K562 (cell line): ENCODE measurements at regions not wholly inside any gene's neighbourhood (a gene's known extent, or its start where the extent isn't known, plus 50 kb on each side); places are given as distances from the start of the nearest gene placed in this dataset.

ENCODE experiments used
- ATAC-seq: fragments of 200-7000 bp; cut with Tn5 transposase; 3 replicates; pipeline ENCODE4 v1.9.1; 2020; ENCODE audit warnings: moderate library complexity
- BruUV-seq: library from RNA; stranded (reverse); fragments of 400-500 nt; replicated peaks from 2 replicates; lab custom pipeline; 2021; lab: Mats Ljungman, UMichigan
- CTCF ChIA-PET: fragments of 300-600 bp; formaldehyde crosslinking; extraction: SDS; loops from one replicate; lab custom pipeline; 2021; ENCODE audit warnings: low intra/inter-chr PET ratio; lab: Yijun Ruan, JAX
- POLR2A ChIA-PET: fragments of 300-600, 350-650 bp; sonication (Branson Sonifier 250); formaldehyde crosslinking; extraction: SDS; loops from one replicate; lab custom pipeline; 2021; ENCODE audit warnings: antibody characterized with exemption, inconsistent platforms; lab: Yijun Ruan, JAX
- DNase-seq, 4 experiments: peaks; one replicate each; pipeline versions ENCODE4 v3.0.0 to v3.0.0-alpha.2; 2011 to 2018; ENCODE audit warnings: low spot score in 3 of 4, mixed read lengths in 3 of 4; ENCODE audit errors: extremely low read depth in 1 of 4
- FAIRE-seq: peaks from 2 replicates; lab custom pipeline; 2011; peaks lifted over from hg19 to GRCh38; lab: Jason Lieb, UNC
- H2AFZ ChIP-seq: 2 replicates; pipeline ENCODE4 v1.6.0; 2011; ENCODE audit warnings: low read depth, low read length, control low read depth, inconsistent platforms
- H3K27ac ChIP-seq: fragments of 200-600 bp; 3 replicates; pipeline ENCODE4 v1.8.0; 2011; ENCODE audit warnings: low read depth, mild to moderate bottlenecking, control low read depth, inconsistent platforms, low read length, moderate library complexity, mixed read lengths; ENCODE audit errors: extremely low read depth
- H3K27me3 ChIP-seq, 2 experiments: fragments of 300-600 bp in 1 of 2; 2 replicates in 1 of 2; 3 replicates in 1 of 2; pipeline versions ENCODE4 v1.6.0 to v1.8.0; 2011; ENCODE audit warnings: inconsistent platforms in 2 of 2, low read length in 2 of 2, mild to moderate bottlenecking in 1 of 2, mixed read lengths in 1 of 2, moderate library complexity in 1 of 2; ENCODE audit not compliant: control insufficient read depth in 2 of 2, insufficient read depth in 2 of 2
- H3K36me3 ChIP-seq: fragments of 300-600 bp; 3 replicates; pipeline ENCODE4 v1.8.0; 2011; ENCODE audit warnings: mild to moderate bottlenecking, low read length, inconsistent platforms; ENCODE audit not compliant: control insufficient read depth, insufficient read depth
- H3K4me1 ChIP-seq, 2 experiments: fragments of 200-600 bp in 1 of 2; replicated peaks in 1 of 2; 2 replicates in 1 of 2; 3 replicates in 1 of 2; pipeline versions ENCODE4 v1.5.1 to v1.8.0; 2011; ENCODE audit warnings: inconsistent platforms in 2 of 2, low read length in 2 of 2, mild to moderate bottlenecking in 1 of 2, mixed read lengths in 1 of 2, moderate library complexity in 1 of 2; ENCODE audit not compliant: control insufficient read depth in 2 of 2, insufficient read depth in 2 of 2
- H3K4me2 ChIP-seq: 2 replicates; pipeline ENCODE4 v1.6.1; 2011; ENCODE audit warnings: low read length, control low read depth, inconsistent platforms, mixed read lengths; ENCODE audit not compliant: insufficient read depth
- H3K4me3 ChIP-seq: fragments of 200-600 bp; sonication (generic), shearing (Covaris generic); 2 replicates; pipeline ENCODE4 v1.5.1; 2016; ENCODE audit warnings: control low read depth, inconsistent platforms
- H3K79me2 ChIP-seq: fragments of 200-600 bp; 3 replicates; pipeline ENCODE4 v1.8.0; 2011; ENCODE audit warnings: low read length, inconsistent platforms; ENCODE audit not compliant: control insufficient read depth, insufficient read depth
- H3K9ac ChIP-seq, 2 experiments: 2 replicates each; pipeline versions ENCODE4 v1.6.0 to v1.6.1; 2011; ENCODE audit warnings: low read depth in 2 of 2, low read length in 2 of 2, control low read depth in 1 of 2, inconsistent platforms in 1 of 2, mild to moderate bottlenecking in 1 of 2, mixed read lengths in 1 of 2; ENCODE audit not compliant: insufficient read depth in 1 of 2
- H3K9me1 ChIP-seq: one replicate; pipeline ENCODE4 v1.6.0; 2011; ENCODE audit warnings: inconsistent platforms, mild to moderate bottlenecking, low read length, moderate library complexity; ENCODE audit not compliant: control insufficient read depth, insufficient read depth
- H3K9me3 ChIP-seq: replicated peaks from 2 replicates; pipeline ENCODE4 v1.5.1; 2011; ENCODE audit warnings: low read depth, low read length, inconsistent platforms; ENCODE audit not compliant: control insufficient read depth, insufficient read depth
- H4K20me1 ChIP-seq: replicated peaks from 2 replicates; pipeline ENCODE4 v1.6.1; 2011; ENCODE audit warnings: low read length, inconsistent platforms, mixed read lengths; ENCODE audit not compliant: control insufficient read depth, insufficient read depth
- HMG20B ChIP-seq: fragments of 250-450 bp; sonication (Bioruptor Pico); IDR thresholded peaks from 2 replicates; pipeline ENCODE4 v1.5.0; 2021; ENCODE audit warnings: mild to moderate bottlenecking
- OTX1 ChIP-seq: fragments of 450-650 bp; formaldehyde crosslinking; IDR thresholded peaks from 2 replicates; pipeline ENCODE4 v1.4.0; 2022; ENCODE audit warnings: mild to moderate bottlenecking
- THRAP3 ChIP-seq: fragments of 450-650 bp; IDR thresholded peaks from 2 replicates; pipeline ENCODE4 v1.6.1; 2016; ENCODE audit warnings: mild to moderate bottlenecking, inconsistent platforms, borderline replicate concordance
- ZNF583 ChIP-seq: fragments of 250-450 bp; sonication (Bioruptor Pico); IDR thresholded peaks from 2 replicates; pipeline ENCODE4 v1.4.0; 2020
- WGBS: fragments of 100-300 bp; shearing (Covaris generic); methylation state at CpG from one replicate; pipeline ENCODE4 v1.1.6; 2016; ENCODE audit warnings: low coverage, mixed read lengths; ENCODE audit not compliant: insufficient coverage; ENCODE audit errors: missing lambda C conversion rate; 5-methylcytosine and 5-hydroxymethylcytosine counted together
- in situ Hi-C: fragments of 300-500 bp; cut with MboI; formaldehyde crosslinking; loops from 4 replicates; pipeline ENCODE4 v1.15.0; 2018; ENCODE audit warnings: inconsistent platforms, mixed read lengths
- intact Hi-C: fragments of 100-400 bp; cut with micrococcal nuclease; formaldehyde crosslinking; loops from 2 replicates; pipeline ENCODE4 v1.14.2; 2022
- TF ChIP-seq, protein P1 (sequence below): fragments of 450-650 bp; IDR thresholded peaks from 2 replicates; pipeline ENCODE4 v1.6.1; 2016; ENCODE audit warnings: antibody characterized with exemption
- TF ChIP-seq, protein P2 (sequence below): fragments of 450-650 bp; IDR thresholded peaks from 2 replicates; pipeline ENCODE4 v1.6.1; 2016; ENCODE audit warnings: low read depth, mild to moderate bottlenecking, moderate library complexity
- TF ChIP-seq, protein P3 (sequence below): fragments of 250-450 bp; sonication (Bioruptor Pico); IDR thresholded peaks from 2 replicates; pipeline ENCODE4 v1.5.0; 2021; ENCODE audit warnings: mild to moderate bottlenecking, borderline replicate concordance
- TF ChIP-seq, protein P4 (sequence below): fragments of 450-650 bp; IDR thresholded peaks from 2 replicates; pipeline ENCODE4 v1.6.1; 2018; ENCODE audit not compliant: partially characterized antibody

DNA sequence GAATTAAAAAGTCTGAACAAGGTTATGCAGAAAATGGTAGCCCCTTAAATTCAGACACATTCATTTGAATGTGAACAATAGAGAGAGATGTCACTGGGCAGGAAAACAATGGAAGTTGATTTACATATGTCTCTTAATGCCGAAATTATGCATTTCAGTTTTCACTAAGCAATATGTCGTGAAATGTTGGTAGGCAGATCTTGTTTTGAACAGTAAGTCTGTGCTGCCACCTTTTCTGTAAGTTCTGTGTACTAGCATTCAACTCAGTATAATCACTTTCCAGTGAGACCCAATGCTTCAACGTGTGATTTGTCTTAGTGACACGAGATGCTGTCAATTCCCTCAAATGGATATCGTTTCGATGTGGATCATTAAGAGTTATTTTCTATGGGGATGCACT, 222.7 kb upstream of the VCX3A start:
- Histone ChIP-seq H3K9me3 (no peaks in the 10 kb centered on the region; the same call in 1 of the 2 replicates), H3K36me3 (no peaks in the 10 kb centered on the region), H3K9me1 (no peaks in the 10 kb centered on the region), H3K79me2 (no peaks in the 10 kb centered on the region), H3K4me2 (no peak overlapping the region), H2AFZ (no peak overlapping the region), H3K27me3 (no peaks in the 10 kb centered on the region), H3K4me1 (no peaks in the 10 kb centered on the region), H3K4me3 (no peak overlapping the region), H3K27ac (no peak overlapping the region), H3K9ac (no peak overlapping the region), H4K20me1 (no peaks in the 10 kb centered on the region)
- CTCF ChIA-PET = no interaction called here
- intact Hi-C loops (no loop called here), in situ Hi-C loops (no loop called here)
- ATAC-seq (no peak), DNase-seq (no peak), FAIRE-seq (no peak)
- BruUV-seq = no TSS peak
- WGBS = 3% methylated on average over 6 of the region's 6 CpGs
- POLR2A ChIA-PET = no interaction called here
- TF ChIP-seq, protein P1, sequence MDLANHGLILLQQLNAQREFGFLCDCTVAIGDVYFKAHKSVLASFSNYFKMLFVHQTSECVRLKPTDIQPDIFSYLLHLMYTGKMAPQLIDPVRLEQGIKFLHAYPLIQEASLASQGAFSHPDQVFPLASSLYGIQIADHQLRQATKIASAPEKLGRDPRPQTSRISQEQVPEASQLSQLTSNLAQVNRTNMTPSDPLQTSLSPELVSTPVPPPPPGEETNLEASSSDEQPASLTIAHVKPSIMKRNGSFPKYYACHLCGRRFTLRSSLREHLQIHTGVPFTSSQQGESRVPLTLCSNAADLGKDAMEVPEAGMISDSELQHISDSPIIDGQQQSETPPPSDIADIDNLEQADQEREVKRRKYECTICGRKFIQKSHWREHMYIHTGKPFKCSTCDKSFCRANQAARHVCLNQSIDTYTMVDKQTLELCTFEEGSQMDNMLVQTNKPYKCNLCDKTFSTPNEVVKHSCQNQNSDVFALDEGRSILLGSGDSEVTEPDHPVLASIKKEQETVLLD = no peak
- TF ChIP-seq THRAP3 = no peak
- TF ChIP-seq, protein P2, sequence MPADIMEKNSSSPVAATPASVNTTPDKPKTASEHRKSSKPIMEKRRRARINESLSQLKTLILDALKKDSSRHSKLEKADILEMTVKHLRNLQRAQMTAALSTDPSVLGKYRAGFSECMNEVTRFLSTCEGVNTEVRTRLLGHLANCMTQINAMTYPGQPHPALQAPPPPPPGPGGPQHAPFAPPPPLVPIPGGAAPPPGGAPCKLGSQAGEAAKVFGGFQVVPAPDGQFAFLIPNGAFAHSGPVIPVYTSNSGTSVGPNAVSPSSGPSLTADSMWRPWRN = no peak

DNA sequence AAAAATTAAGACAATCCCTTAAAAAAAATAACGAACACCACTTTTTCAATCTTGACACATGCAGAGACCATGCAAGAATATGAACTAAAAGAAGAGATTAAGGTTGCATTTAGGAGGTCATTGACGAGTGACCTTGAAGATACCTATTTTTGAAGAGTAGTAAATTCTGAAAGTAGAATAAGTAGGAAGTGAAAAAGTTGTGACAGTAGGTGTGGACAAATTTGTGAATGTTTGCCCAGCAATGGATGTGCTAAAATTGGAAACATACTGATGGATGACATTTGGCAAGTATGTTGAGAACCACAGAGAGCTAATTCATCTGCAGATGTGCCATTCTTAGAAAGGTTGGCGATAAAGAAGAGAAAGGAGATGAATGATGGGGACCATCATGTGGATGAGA, 213.7 kb upstream of the VCX3A start:
- Histone ChIP-seq H3K4me3 (no peak overlapping the region), H3K4me2 (no peak overlapping the region), H3K27me3 (no peaks in the 10 kb centered on the region), H3K27ac (no peak overlapping the region), H3K9me3 (no peaks in the 10 kb centered on the region), H3K79me2 (no peaks in the 10 kb centered on the region), H3K4me1 (no peaks in the 10 kb centered on the region), H4K20me1 (no peaks in the 10 kb centered on the region), H2AFZ (no peak overlapping the region), H3K9me1 (no peaks in the 10 kb centered on the region), H3K36me3 (no peaks in the 10 kb centered on the region), H3K9ac (no peak overlapping the region)
- FAIRE-seq (no peak), DNase-seq (no peak), ATAC-seq (no peak)
- intact Hi-C loops = no loop called here
- CTCF ChIA-PET = no interaction called here
- 0% methylated on average over 3 of the region's 3 CpGs for WGBS
- POLR2A ChIA-PET = no interaction called here
- in situ Hi-C loops = no loop called here
- no TSS peak for BruUV-seq
- TF ChIP-seq OTX1 = no peak
- TF ChIP-seq ZNF583 = no peak
- TF ChIP-seq, protein P3, sequence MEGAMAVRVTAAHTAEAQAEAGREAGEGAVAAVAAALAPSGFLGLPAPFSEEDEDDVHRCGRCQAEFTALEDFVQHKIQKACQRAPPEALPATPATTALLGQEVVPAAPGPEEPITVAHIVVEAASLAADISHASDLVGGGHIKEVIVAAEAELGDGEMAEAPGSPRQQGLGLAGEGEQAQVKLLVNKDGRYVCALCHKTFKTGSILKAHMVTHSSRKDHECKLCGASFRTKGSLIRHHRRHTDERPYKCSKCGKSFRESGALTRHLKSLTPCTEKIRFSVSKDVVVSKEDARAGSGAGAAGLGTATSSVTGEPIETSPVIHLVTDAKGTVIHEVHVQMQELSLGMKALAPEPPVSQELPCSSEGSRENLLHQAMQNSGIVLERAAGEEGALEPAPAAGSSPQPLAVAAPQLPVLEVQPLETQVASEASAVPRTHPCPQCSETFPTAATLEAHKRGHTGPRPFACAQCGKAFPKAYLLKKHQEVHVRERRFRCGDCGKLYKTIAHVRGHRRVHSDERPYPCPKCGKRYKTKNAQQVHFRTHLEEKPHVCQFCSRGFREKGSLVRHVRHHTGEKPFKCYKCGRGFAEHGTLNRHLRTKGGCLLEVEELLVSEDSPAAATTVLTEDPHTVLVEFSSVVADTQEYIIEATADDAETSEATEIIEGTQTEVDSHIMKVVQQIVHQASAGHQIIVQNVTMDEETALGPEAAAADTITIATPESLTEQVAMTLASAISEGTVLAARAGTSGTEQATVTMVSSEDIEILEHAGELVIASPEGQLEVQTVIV (CRISPR knock-in tag) = no peak
- no peak for TF ChIP-seq HMG20B (CRISPR knock-in tag)
- TF ChIP-seq, protein P4, sequence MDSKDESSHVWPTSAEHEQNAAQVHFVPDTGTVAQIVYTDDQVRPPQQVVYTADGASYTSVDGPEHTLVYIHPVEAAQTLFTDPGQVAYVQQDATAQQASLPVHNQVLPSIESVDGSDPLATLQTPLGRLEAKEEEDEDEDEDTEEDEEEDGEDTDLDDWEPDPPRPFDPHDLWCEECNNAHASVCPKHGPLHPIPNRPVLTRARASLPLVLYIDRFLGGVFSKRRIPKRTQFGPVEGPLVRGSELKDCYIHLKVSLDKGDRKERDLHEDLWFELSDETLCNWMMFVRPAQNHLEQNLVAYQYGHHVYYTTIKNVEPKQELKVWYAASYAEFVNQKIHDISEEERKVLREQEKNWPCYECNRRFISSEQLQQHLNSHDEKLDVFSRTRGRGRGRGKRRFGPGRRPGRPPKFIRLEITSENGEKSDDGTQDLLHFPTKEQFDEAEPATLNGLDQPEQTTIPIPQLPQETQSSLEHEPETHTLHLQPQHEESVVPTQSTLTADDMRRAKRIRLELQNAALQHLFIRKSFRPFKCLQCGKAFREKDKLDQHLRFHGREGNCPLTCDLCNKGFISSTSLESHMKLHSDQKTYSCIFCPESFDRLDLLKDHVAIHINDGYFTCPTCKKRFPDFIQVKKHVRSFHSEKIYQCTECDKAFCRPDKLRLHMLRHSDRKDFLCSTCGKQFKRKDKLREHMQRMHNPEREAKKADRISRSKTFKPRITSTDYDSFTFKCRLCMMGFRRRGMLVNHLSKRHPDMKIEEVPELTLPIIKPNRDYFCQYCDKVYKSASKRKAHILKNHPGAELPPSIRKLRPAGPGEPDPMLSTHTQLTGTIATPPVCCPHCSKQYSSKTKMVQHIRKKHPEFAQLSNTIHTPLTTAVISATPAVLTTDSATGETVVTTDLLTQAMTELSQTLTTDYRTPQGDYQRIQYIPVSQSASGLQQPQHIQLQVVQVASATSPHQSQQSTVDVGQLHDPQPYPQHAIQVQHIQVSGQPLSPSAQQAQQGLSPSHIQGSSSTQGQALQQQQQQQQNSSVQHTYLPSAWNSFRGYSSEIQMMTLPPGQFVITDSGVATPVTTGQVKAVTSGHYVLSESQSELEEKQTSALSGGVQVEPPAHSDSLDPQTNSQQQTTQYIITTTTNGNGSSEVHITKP = no peak
